Endothelial cell of umbilical vein (primary cell): ENCODE measurements at regions not wholly inside any gene's neighbourhood (a gene's known extent, or its start where the extent isn't known, plus 50 kb on each side); places are given as distances from the start of the nearest gene placed in this dataset.

Experiments used
- BruUV-seq: library from RNA; stranded (reverse); fragments of 400-500 nt; replicated peaks from 2 replicates; lab custom pipeline; 2021; lab: Mats Ljungman, UMichigan
- CTCF ChIA-PET: fragments of 300-600, 350-600 bp; sonication (Branson Sonifier 250); formaldehyde crosslinking; loops from one replicate; lab custom pipeline; 2021; ENCODE audit warnings: antibody characterized with exemption, inconsistent platforms; lab: Charles Lee
- POLR2A ChIA-PET: fragments of 300-600, 350-600 bp; sonication (Branson Sonifier 250); formaldehyde crosslinking; loops from one replicate; lab custom pipeline; 2021; ENCODE audit warnings: antibody characterized with exemption, inconsistent platforms; lab: Charles Lee
- DNase-seq: peaks from one replicate; pipeline ENCODE4 v3.0.0-alpha.2; 2011; ENCODE audit warnings: low read depth, low spot score
- FAIRE-seq: peaks from 2 replicates; lab custom pipeline; 2011; peaks lifted over from hg19 to GRCh38; lab: Jason Lieb, UNC
- H2AFZ ChIP-seq: 2 replicates; pipeline ENCODE4 v1.6.0; 2012; ENCODE audit warnings: low read depth, low read length, control low read depth, inconsistent platforms
- H3K27ac ChIP-seq: 2 replicates; pipeline ENCODE4 v1.5.1; 2011; ENCODE audit warnings: low read depth, mild to moderate bottlenecking, control low read depth, low read length, moderate library complexity; ENCODE audit not compliant: insufficient read depth
- H3K27me3 ChIP-seq, 2 experiments: 2 replicates each; pipeline versions ENCODE4 v1.6.0 to v1.6.1; 2011; ENCODE audit warnings: low read length in 2 of 2, mixed read lengths in 1 of 2; ENCODE audit not compliant: control insufficient read depth in 2 of 2, insufficient read depth in 2 of 2
- H3K36me3 ChIP-seq, 2 experiments: 2 replicates in 1 of 2; 3 replicates in 1 of 2; pipeline ENCODE4 v1.5.1; 2011; ENCODE audit warnings: low read length in 2 of 2, mild to moderate bottlenecking in 1 of 2, moderate library complexity in 1 of 2; ENCODE audit not compliant: control insufficient read depth in 2 of 2, insufficient read depth in 2 of 2; ENCODE audit errors: extremely low read depth in 1 of 2
- H3K4me1 ChIP-seq: 3 replicates; pipeline ENCODE4 v1.5.1; 2011; ENCODE audit warnings: mild to moderate bottlenecking, low read length; ENCODE audit not compliant: control insufficient read depth, insufficient read depth; ENCODE audit errors: extremely low read depth
- H3K4me2 ChIP-seq: 2 replicates; pipeline ENCODE4 v1.6.1; 2011; ENCODE audit warnings: low read length, control low read depth, mixed read lengths; ENCODE audit not compliant: insufficient read depth
- H3K4me3 ChIP-seq, 3 experiments: fragments of 200-600 bp in 1 of 3; sonication (generic), shearing (Covaris generic) in 1 of 3; replicated peaks in 1 of 3; 2 replicates each; pipeline ENCODE4 v1.5.1; 2011 to 2016; ENCODE audit warnings: control low read depth in 3 of 3, low read length in 3 of 3, mild to moderate bottlenecking in 2 of 3, inconsistent platforms in 1 of 3, low read depth in 1 of 3, moderate library complexity in 1 of 3; ENCODE audit not compliant: insufficient read depth in 1 of 3
- H3K79me2 ChIP-seq: 2 replicates; pipeline ENCODE4 v1.6.0; 2012; ENCODE audit warnings: low read length, inconsistent platforms; ENCODE audit not compliant: control insufficient read depth, insufficient read depth
- H3K9ac ChIP-seq: replicated peaks from 2 replicates; pipeline ENCODE3; 2011; ENCODE audit warnings: low read length, control low read depth; ENCODE audit not compliant: insufficient read depth; ENCODE audit errors: extremely low read depth
- H3K9me1 ChIP-seq: replicated peaks from 3 replicates; pipeline ENCODE4 v1.6.0; 2011; ENCODE audit warnings: mild to moderate bottlenecking, low read length; ENCODE audit not compliant: control insufficient read depth, insufficient read depth; ENCODE audit errors: extremely low read depth
- H3K9me3 ChIP-seq: replicated peaks from 2 replicates; pipeline ENCODE4 v1.5.1; 2012; ENCODE audit warnings: low read length, inconsistent platforms; ENCODE audit not compliant: control insufficient read depth, insufficient read depth
- H4K20me1 ChIP-seq: replicated peaks from 2 replicates; pipeline ENCODE3; 2011; ENCODE audit warnings: mild to moderate bottlenecking, low read length; ENCODE audit not compliant: control insufficient read depth, insufficient read depth; ENCODE audit errors: extremely low read depth
- EZH2 ChIP-seq: IDR thresholded peaks from 2 replicates; pipeline ENCODE4 v1.6.1; 2012; ENCODE audit warnings: borderline replicate concordance, low read depth, mild to moderate bottlenecking, moderate library complexity, low read length, inconsistent platforms; ENCODE audit not compliant: severe bottlenecking
- FOS ChIP-seq: IDR thresholded peaks from 2 replicates; pipeline ENCODE4 v1.6.1; 2011; ENCODE audit warnings: mild to moderate bottlenecking, low read length, moderate library complexity, borderline replicate concordance; ENCODE audit not compliant: insufficient read depth
- GATA2 ChIP-seq: IDR thresholded peaks from 2 replicates; pipeline ENCODE4 v1.7.0; 2011; ENCODE audit warnings: low read depth, mild to moderate bottlenecking, moderate library complexity, mixed read lengths, low read length; ENCODE audit not compliant: insufficient read length, insufficient read depth
- JUN ChIP-seq: IDR thresholded peaks from 2 replicates; pipeline ENCODE4 v1.6.1; 2011; ENCODE audit warnings: borderline replicate concordance, low read depth; ENCODE audit not compliant: insufficient read length, insufficient read depth
- MYC ChIP-seq: IDR thresholded peaks from one replicate; pipeline ENCODE4 v1.6.1; 2011; ENCODE audit warnings: mild to moderate bottlenecking, low read depth, low read length
- POLR2A ChIP-seq: IDR thresholded peaks from 2 replicates; pipeline ENCODE4 v1.6.1; 2012; ENCODE audit warnings: low read depth, mild to moderate bottlenecking, control low read depth, low read length
- POLR2AphosphoS5 ChIP-seq: IDR thresholded peaks from 2 replicates; pipeline ENCODE4 v1.6.1; 2012; ENCODE audit warnings: low read depth, mild to moderate bottlenecking, control low read depth, low read length, moderate library complexity; ENCODE audit not compliant: insufficient read depth
- dilution Hi-C: fragments of 300-500 bp; cut with MboI; formaldehyde crosslinking; loops from one replicate; pipeline ENCODE4 v1.15.0; 2019; ENCODE audit warnings: low sequenced_read_pairs; ENCODE audit not compliant: extremely low pct_ligation_motif_present
- intact Hi-C: fragments of 100-400 bp; cut with micrococcal nuclease; formaldehyde crosslinking; loops from one replicate; pipeline ENCODE4 v1.10.0; 2022
- TF ChIP-seq, protein P1 (sequence below), 2 donors: IDR thresholded peaks; 1 replicate in 1 of 2; 2 replicates in 1 of 2; pipeline ENCODE4 v1.5.1; 2011; ENCODE audit warnings: low read length in 2 of 2, mild to moderate bottlenecking in 2 of 2, moderate library complexity in 2 of 2, control low read depth in 1 of 2, inconsistent platforms in 1 of 2, low read depth in 1 of 2; ENCODE audit not compliant: insufficient read depth in 1 of 2; ENCODE audit errors: extremely low read depth in 1 of 2
- TF ChIP-seq, protein P2 (sequence below): IDR thresholded peaks from 2 replicates; pipeline ENCODE4 v1.6.1; 2011; ENCODE audit not compliant: insufficient read depth, insufficient read length

DNA sequence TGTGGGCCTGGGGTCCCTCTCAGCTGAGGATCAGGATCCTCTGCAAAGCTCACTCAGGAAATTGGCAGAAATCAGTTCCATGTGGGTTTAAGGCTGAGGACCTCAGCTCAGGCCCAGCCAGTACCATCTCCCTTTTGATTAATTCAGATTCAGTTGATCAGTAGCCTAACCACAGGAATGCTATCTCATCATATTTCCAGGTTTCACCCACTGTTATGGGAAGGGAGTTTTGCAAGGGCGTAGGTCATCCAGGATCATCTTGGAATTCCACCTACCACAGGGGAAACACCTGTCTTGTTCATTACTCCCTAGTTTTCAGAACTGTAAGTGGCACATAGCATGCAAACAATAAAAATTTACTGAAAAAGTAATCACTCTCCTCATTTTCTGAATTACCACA is 399.5 kb upstream of the CNTN3 start:
- no peak overlapping the region for H3K4me3 ChIP-seq
- no peaks in the 10 kb centered on the region for H3K36me3 ChIP-seq
- FAIRE-seq (no peak), DNase-seq (no peak)
- intact Hi-C loops = no loop called here
- dilution Hi-C loops = no loop called here
- no peak overlapping the region for H3K9ac ChIP-seq
- peaks cover 7% of the 10 kb centered on the region for H3K9me3 ChIP-seq
- H3K4me2 ChIP-seq = no peak overlapping the region
- H3K9me1 ChIP-seq = no peaks in the 10 kb centered on the region
- TF ChIP-seq POLR2A (no peak), POLR2AphosphoS5 (no peak), FOS (no peak)
- H3K27ac ChIP-seq = no peak overlapping the region
- BruUV-seq = no TSS peak
- H2AFZ ChIP-seq = no peak overlapping the region
- H3K27me3 ChIP-seq = no peaks in the 10 kb centered on the region
- H4K20me1 ChIP-seq = no peaks in the 10 kb centered on the region
- no peaks in the 10 kb centered on the region for H3K4me1 ChIP-seq
- POLR2A ChIA-PET = no interaction called here
- H3K79me2 ChIP-seq = no peaks in the 10 kb centered on the region
- CTCF ChIA-PET = no interaction called here

DNA sequence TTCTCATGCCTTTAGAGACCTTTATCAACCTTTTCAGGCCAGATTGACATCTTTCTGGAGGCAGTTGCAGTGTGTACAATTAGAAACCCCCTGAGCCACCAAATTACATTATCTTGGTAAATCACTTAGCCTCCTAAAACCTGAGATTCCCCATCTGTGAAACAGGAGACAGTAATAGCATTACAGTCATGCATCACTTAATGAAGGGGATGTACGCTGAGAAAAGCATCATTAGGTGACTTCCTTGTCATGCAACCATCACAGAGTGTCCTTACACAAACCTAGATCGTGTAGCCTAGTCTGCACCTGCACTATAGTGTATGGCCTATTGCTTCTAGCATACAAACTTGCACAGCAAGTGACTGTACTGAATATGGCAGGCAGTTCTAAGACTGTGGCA is 400.8 kb upstream of the CNTN3 start:
- TF ChIP-seq MYC (no peak), POLR2AphosphoS5 (no peak), JUN (no peak), POLR2A (no peak), GATA2 (no peak), FOS (no peak), EZH2 (no peak)
- TF ChIP-seq, protein P1, sequence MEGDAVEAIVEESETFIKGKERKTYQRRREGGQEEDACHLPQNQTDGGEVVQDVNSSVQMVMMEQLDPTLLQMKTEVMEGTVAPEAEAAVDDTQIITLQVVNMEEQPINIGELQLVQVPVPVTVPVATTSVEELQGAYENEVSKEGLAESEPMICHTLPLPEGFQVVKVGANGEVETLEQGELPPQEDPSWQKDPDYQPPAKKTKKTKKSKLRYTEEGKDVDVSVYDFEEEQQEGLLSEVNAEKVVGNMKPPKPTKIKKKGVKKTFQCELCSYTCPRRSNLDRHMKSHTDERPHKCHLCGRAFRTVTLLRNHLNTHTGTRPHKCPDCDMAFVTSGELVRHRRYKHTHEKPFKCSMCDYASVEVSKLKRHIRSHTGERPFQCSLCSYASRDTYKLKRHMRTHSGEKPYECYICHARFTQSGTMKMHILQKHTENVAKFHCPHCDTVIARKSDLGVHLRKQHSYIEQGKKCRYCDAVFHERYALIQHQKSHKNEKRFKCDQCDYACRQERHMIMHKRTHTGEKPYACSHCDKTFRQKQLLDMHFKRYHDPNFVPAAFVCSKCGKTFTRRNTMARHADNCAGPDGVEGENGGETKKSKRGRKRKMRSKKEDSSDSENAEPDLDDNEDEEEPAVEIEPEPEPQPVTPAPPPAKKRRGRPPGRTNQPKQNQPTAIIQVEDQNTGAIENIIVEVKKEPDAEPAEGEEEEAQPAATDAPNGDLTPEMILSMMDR (IDR thresholded peaks at IDR 0.05; ENCODE audit: extremely low read depth in 1 of 2, insufficient read depth in 1 of 2, low read depth in 1 of 2, low read length in 2 of 2) = no peak
- TF ChIP-seq, protein P2, sequence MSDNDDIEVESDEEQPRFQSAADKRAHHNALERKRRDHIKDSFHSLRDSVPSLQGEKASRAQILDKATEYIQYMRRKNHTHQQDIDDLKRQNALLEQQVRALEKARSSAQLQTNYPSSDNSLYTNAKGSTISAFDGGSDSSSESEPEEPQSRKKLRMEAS = no peak
- ChIA-PET CTCF (no interaction called here), POLR2A (no interaction called here)
- Histone ChIP-seq H2AFZ (no peak overlapping the region), H3K4me1 (no peaks in the 10 kb centered on the region), H3K4me2 (no peak overlapping the region), H3K9me3 (peaks cover 8% of the 10 kb centered on the region), H3K9ac (no peak overlapping the region), H3K27me3 (no peaks in the 10 kb centered on the region), H3K36me3 (no peaks in the 10 kb centered on the region), H3K9me1 (no peaks in the 10 kb centered on the region), H3K27ac (no peak overlapping the region), H3K79me2 (no peaks in the 10 kb centered on the region), H4K20me1 (no peaks in the 10 kb centered on the region), H3K4me3 (no peak overlapping the region)
- BruUV-seq = no TSS peak
- FAIRE-seq (no peak), DNase-seq (no peak)
- intact Hi-C loops = no loop called here
- dilution Hi-C loops = no loop called here
